Activated T-helper 2 cell treated with anti-CD3 and anti-CD28 coated beads, Interferon-gamma antibody, Interleukin-2, Interleukin-4, amounts not matched to agents 10 μg/mL and 5 μg/mL and 100 μg/mL, durations not matched to agents 14 hours and 24 hours and 36 hours (primary cell): ENCODE measurements at regions not wholly inside any gene's neighbourhood (a gene's known extent, or its start where the extent isn't known, plus 50 kb on each side); places are given as distances from the start of the nearest gene placed in this dataset.

Source experiments
- DNase-seq: peaks from one replicate; pipeline ENCODE4 v3.0.0; 2021; ENCODE audit warnings: low spot score
- H3K27ac Mint-ChIP-seq: one replicate; pipeline ENCODE4 v1.8.0; 2021; ENCODE audit warnings: mixed read lengths
- H3K27me3 Mint-ChIP-seq: one replicate; pipeline ENCODE4 v1.8.0; 2021; ENCODE audit warnings: low read depth, mixed read lengths
- H3K36me3 Mint-ChIP-seq: one replicate; pipeline ENCODE4 v1.8.0; 2021; ENCODE audit warnings: low read depth, mixed read lengths
- H3K4me1 Mint-ChIP-seq: one replicate; pipeline ENCODE4 v1.8.0; 2021; ENCODE audit warnings: low read depth, mixed read lengths
- H3K4me3 Mint-ChIP-seq: one replicate; pipeline ENCODE4 v1.8.0; 2021; ENCODE audit warnings: low read depth, mild to moderate bottlenecking, moderate library complexity, mixed read lengths
- H3K9me3 Mint-ChIP-seq: one replicate; pipeline ENCODE4 v1.8.0; 2021; ENCODE audit warnings: mixed read lengths
- intact Hi-C: fragments of 100-400 bp; cut with micrococcal nuclease; formaldehyde crosslinking; loops from one replicate; pipeline ENCODE4 v1.15.1; 2023

- H3K4me1 Mint-ChIP-seq: no peaks in the 10 kb centered on the region
- no peak overlapping the region for H3K4me3 Mint-ChIP-seq
- intact Hi-C loops: no loop called here
- peaks cover 4% of the 10 kb centered on the region for H3K27me3 Mint-ChIP-seq
- DNase-seq: no peak
- no peaks in the 10 kb centered on the region for H3K9me3 Mint-ChIP-seq
- H3K36me3 Mint-ChIP-seq: no peaks in the 10 kb centered on the region
- no peak overlapping the region for H3K27ac Mint-ChIP-seq
Measured at GRCh38 chr1:115217150-115218033, 120.7 kb downstream of the NGF start.

DNA sequence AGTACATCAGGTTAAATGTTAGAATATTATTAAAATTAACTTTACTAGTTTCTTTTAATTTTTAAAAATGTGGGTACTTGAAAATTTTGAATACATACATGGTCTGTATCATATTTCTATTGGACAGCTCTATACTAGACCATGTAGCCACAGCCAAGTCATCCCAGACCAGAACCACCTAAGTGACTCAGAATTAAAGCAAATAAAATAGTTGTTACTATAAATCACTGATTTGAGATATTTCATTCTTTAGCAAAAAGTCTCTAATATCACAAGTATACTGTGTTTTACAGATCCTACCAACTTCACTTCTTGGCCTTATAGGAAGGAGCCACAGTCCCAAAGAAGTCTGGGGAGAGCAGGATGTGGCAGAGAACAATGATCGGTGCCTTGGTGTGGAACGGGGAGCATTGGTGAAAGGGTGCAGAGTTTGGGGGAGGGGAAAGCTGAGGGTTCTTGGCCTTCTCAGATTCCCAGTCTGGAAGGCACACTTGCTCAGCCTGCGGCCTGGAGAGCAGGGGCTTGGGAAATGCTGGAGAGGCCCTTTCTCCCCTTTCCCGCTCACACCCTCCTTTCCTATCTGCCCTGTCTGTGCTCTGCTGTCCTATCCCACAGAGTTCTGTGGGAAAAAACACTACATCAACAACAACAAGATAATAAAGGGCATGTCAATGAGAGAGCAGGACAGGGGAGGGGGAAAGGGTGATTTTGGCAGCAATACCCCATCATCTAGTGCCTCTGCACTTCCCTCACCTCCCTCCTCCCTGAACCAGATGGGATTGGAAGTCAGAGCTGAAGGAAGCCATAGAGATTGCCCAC is 122.1 kb downstream of the NGF start:
- no peaks in the 10 kb centered on the region for H3K36me3 Mint-ChIP-seq
- intact Hi-C loops: no loop called here
- H3K4me3 Mint-ChIP-seq: no peak overlapping the region

DNA sequence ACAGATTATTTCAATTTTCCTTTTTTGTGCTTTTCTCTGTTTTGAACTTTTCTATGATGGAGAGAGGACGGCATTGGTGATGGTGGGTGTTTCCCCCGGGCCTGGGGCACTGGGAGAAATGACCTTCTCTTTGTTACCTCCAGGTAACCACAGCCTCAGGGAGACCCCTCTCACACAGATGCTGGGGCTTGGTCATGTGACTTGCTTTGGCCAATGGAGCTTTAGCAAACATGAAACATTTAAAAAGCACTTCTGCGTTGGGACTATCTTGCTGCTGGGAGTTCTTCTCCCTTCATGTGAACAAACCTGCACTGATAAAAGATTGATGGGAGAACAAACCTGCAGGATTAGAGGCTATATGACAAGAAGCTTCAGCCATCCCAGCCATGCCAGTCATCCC is 122.9 kb downstream of the NGF start:
- H3K9me3 Mint-ChIP-seq: no peaks in the 10 kb centered on the region
- peaks cover 4% of the 10 kb centered on the region for H3K27me3 Mint-ChIP-seq
- H3K27ac Mint-ChIP-seq: no peak overlapping the region
- intact Hi-C loops: no loop called here
- H3K36me3 Mint-ChIP-seq: no peaks in the 10 kb centered on the region
- H3K4me3 Mint-ChIP-seq: no peak overlapping the region
- no peak for DNase-seq
- no peaks in the 10 kb centered on the region for H3K4me1 Mint-ChIP-seq

More for the DNA sequence above, 122.1 kb downstream of the NGF start:
- H3K27me3 Mint-ChIP-seq: peaks cover 4% of the 10 kb centered on the region
- no peaks in the 10 kb centered on the region for H3K9me3 Mint-ChIP-seq
- no peaks in the 10 kb centered on the region for H3K4me1 Mint-ChIP-seq
- no peak overlapping the region for H3K27ac Mint-ChIP-seq
- DNase-seq: no peak

- H3K4me3 Mint-ChIP-seq: no peak overlapping the region
- H3K9me3 Mint-ChIP-seq: no peaks in the 10 kb centered on the region
- no peak overlapping the region for H3K27ac Mint-ChIP-seq
- H3K4me1 Mint-ChIP-seq: no peaks in the 10 kb centered on the region
- intact Hi-C loops: no loop called here
- H3K36me3 Mint-ChIP-seq: no peaks in the 10 kb centered on the region
- DNase-seq: no peak
- H3K27me3 Mint-ChIP-seq: peaks cover 4% of the 10 kb centered on the region
Measured at GRCh38 chr1:115214098-115214497, 124.0 kb downstream of the NGF start.

GRCh38 chr1:115213130-115213529 is 123.8 kb upstream of the TSPAN2 start:
- Mint-ChIP-seq H3K27me3 (peaks cover 3% of the 10 kb centered on the region), H3K4me1 (no peaks in the 10 kb centered on the region), H3K27ac (no peak overlapping the region), H3K9me3 (no peaks in the 10 kb centered on the region), H3K36me3 (no peaks in the 10 kb centered on the region), H3K4me3 (no peak overlapping the region)
- no peak for DNase-seq
- intact Hi-C loops: no loop called here

DNA sequence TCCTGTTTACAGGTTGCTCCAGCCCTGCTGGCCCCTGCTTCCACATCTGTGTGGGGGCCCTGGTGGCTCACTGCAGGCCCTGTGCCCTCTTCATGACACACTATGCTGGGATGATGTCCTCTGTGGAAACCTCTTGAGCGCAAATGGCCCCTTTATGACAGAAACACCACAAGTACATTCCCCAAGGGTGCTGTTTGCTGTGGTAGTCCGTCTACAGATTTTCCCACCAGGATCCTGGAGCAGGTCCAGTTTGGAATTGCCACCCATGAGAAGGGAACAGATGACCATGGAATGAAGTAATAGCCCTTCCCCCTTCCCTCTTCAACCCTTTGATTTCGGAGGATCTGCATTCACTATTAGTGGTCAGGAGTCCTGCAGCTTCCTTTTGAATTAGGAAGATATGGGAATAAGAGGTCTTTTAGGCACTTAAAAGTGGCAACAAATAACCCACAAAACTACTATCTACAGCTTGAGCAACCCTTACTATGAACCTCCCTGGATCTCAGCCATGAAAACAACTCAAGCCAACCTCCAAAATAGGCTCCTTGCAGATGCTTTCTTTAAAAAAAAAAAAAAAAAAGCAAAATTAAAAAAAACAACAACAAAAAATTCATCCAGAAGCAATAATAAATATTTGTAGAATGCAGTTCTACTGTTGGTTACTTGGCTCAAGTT is 121.9 kb upstream of the TSPAN2 start:
- Mint-ChIP-seq H3K4me3 (no peak overlapping the region), H3K36me3 (no peaks in the 10 kb centered on the region), H3K9me3 (no peaks in the 10 kb centered on the region), H3K4me1 (no peaks in the 10 kb centered on the region), H3K27me3 (peaks cover 1% of the 10 kb centered on the region), H3K27ac (no peak overlapping the region)
- DNase-seq: no peak
- intact Hi-C loops: no loop called here

DNA sequence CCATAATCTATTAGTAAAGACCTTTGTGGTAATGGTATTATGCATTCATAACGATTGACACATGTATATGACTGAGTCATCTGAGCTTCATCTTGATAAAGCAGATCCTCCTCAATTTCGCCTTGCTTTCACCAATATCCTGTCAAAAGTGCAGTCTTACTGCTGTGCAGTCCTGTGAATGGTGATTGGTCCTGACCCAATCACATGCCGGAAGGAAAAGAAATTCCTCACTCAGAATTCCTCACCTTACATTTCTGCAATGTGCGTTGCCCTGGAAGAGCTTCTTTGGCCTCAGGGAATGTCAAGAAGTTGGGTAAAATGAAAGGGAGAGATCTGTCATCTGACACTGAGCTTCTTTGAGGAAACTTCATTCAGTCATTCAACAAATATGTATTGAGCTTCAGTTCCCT is 121.0 kb upstream of the TSPAN2 start:
- Mint-ChIP-seq H3K9me3 (no peaks in the 10 kb centered on the region), H3K36me3 (no peaks in the 10 kb centered on the region), H3K4me3 (no peak overlapping the region), H3K27ac (no peak overlapping the region), H3K4me1 (no peaks in the 10 kb centered on the region), H3K27me3 (peaks cover 1% of the 10 kb centered on the region)
- intact Hi-C loops: no loop called here
- DNase-seq: no peak

DNA sequence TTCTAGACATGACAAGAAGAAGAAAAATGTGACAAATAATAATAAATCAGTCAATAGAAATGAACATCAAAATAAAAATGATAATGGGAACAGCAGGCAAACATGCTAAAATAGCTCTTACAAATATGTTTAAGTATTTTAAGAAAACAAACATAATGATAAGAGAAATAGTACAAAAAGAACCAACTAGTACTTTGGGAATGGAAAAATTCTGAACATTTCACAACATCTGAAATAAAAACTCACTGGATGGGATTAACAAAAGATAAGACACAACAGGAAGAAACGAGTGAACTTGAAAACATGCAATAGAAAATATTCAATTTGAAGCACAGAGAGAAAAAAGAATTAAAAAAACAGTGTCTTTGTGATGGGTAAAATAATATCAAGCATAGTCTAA is 115.2 kb upstream of the TSPAN2 start:
- H3K4me3 Mint-ChIP-seq: no peak overlapping the region
- no peaks in the 10 kb centered on the region for H3K4me1 Mint-ChIP-seq
- H3K27me3 Mint-ChIP-seq: peaks cover 7% of the 10 kb centered on the region
- intact Hi-C loops: no loop called here
- H3K9me3 Mint-ChIP-seq: peaks cover 11% of the 10 kb centered on the region
- no peak for DNase-seq
- no peak overlapping the region for H3K27ac Mint-ChIP-seq
- H3K36me3 Mint-ChIP-seq: no peaks in the 10 kb centered on the region

GRCh38 chr1:115203287-115203686 is 114.0 kb upstream of the TSPAN2 start:
- peaks cover 7% of the 10 kb centered on the region for H3K27me3 Mint-ChIP-seq
- intact Hi-C loops: no loop called here
- no peaks in the 10 kb centered on the region for H3K36me3 Mint-ChIP-seq
- no peak overlapping the region for H3K4me3 Mint-ChIP-seq
- no peak for DNase-seq
- H3K9me3 Mint-ChIP-seq: peaks cover 11% of the 10 kb centered on the region
- H3K27ac Mint-ChIP-seq: no peak overlapping the region
- H3K4me1 Mint-ChIP-seq: no peaks in the 10 kb centered on the region

GRCh38 chr1:115201598-115201997 is 112.3 kb upstream of the TSPAN2 start:
- intact Hi-C loops: no loop called here
- Mint-ChIP-seq H3K9me3 (peaks cover 11% of the 10 kb centered on the region), H3K27me3 (peaks cover 12% of the 10 kb centered on the region), H3K27ac (no peak overlapping the region), H3K4me3 (no peak overlapping the region), H3K4me1 (no peaks in the 10 kb centered on the region), H3K36me3 (no peaks in the 10 kb centered on the region)
- no peak for DNase-seq

DNA sequence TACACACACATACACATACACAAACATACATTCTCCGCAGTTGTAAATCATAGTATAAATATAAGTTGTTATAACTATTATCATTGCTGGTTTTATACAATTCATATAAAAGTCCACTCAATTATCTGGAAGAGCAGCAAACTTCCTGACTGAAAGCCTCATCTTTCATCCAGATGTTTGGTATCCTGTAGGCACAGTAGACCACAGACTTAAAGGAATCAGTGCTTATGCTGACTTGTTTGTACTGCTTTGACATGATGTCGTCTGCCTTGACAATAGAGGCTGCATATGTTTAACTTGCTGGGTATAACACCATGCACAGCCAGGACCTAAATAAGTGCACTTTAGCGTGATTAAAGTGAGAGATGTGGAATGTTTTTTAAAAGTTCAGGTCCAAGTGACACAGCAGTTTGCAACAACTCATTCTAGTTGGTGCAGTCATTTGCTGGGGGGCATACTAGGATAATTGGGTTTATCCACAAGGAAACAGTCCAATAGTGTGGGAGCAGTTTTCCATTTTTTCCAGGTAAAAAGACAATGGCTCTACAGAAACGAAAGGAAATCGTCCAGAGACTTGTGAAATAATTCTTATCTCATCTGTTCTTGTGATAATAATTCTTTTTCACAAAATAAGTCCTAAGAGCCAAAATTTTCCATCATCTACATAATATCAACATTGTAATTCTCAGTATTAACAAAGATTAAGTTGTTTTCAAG is 110.3 kb upstream of the TSPAN2 start:
- H3K9me3 Mint-ChIP-seq: peaks cover 11% of the 10 kb centered on the region
- no peak for DNase-seq
- H3K27me3 Mint-ChIP-seq: peaks cover 10% of the 10 kb centered on the region
- H3K27ac Mint-ChIP-seq: no peak overlapping the region
- H3K36me3 Mint-ChIP-seq: no peaks in the 10 kb centered on the region
- H3K4me3 Mint-ChIP-seq: no peak overlapping the region
- intact Hi-C loops: no loop called here
- no peaks in the 10 kb centered on the region for H3K4me1 Mint-ChIP-seq

GRCh38 chr1:115198938-115199337 is 109.6 kb upstream of the TSPAN2 start:
- no peak overlapping the region for H3K4me3 Mint-ChIP-seq
- H3K36me3 Mint-ChIP-seq: no peaks in the 10 kb centered on the region
- no peaks in the 10 kb centered on the region for H3K4me1 Mint-ChIP-seq
- H3K27ac Mint-ChIP-seq: no peak overlapping the region
- peaks cover 11% of the 10 kb centered on the region for H3K9me3 Mint-ChIP-seq
- peaks cover 8% of the 10 kb centered on the region for H3K27me3 Mint-ChIP-seq
- DNase-seq: no peak
- intact Hi-C loops: no loop called here
